HG02642 (cell line): ENCODE measurements at regions not wholly inside any gene's neighbourhood (a gene's known extent, or its start where the extent isn't known, plus 50 kb on each side); places are given as distances from the start of the nearest gene placed in this dataset.

Experiments used
- ATAC-seq: cut with Tn5 transposase; IDR thresholded peaks from one replicate; pipeline ENCODE4 v1.9.1; 2021; ENCODE audit warnings: mild to moderate bottlenecking; ENCODE audit not compliant: unreplicated experiment, poor library complexity

- ATAC-seq, result no peak
Observed at GRCh38 chr2:13057671-13058070, 340.9 kb downstream of the TRIB2 start.

GRCh38 chr2:13066676-13067075 is 349.9 kb downstream of the TRIB2 start:
- ATAC-seq, result no peak

DNA sequence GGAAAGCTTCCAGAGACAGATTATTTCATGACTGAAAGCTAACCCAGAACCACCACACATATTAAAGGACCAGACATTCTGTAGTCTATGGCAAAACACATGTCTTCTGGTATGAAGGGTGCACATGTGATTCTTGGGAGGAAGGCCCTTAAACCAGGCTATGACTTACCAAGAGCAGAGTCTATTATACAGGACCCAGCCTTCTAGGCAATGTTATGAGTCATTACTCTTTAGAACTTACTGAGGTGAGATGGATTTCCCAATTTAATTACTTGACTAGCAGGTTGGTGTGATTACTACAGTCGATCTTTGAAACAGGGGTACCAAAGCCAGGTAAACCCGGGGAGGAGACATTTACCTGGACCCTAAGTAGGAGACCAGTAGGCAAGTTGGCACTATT is 350.8 kb downstream of the TRIB2 start:
- ATAC-seq, result no peak

DNA sequence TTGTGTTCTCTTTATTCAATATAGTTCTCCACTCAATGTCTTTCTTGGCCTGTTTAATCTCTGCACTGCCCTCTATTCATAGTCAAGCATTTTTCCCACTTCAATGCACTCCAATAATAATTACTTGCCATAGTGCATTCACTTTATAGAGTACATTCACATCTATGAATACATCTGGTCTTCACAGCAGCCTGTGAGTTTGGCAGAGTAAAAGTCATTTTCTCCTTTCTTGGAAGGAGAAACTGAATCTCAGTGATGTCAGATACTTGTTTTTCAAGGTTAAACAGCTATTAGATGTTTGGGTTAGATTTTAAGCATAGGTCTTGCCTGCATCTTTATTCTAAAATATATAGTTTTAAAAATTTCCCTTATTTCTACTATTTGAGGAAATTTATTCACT is 373.2 kb downstream of the TRIB2 start:
- ATAC-seq, result no peak

DNA sequence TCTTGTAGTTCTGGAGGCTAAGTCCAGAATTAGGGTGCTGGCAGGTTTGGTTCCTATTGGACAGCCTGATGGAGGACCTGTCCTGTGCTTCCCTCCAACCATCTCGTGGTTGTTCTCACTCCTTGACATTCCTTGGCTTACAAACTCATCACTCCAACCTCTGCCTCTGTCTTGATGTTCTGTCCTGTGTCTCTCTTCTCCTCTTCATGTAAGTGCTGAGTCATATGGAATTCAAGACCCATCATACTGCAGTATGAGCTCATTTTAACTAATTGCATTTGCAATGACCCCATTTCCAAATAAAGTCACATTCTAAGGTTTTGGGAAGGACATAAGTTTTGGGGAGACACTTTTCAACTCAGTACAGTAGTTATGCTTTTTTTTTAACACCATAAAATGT is 374.7 kb downstream of the TRIB2 start:
- ATAC-seq, result no peak

- no peak for ATAC-seq
Observed at GRCh38 chr2:13091861-13092378, 375.2 kb downstream of the TRIB2 start.

GRCh38 chr2:13093416-13093991 is 376.8 kb downstream of the TRIB2 start:
- no peak for ATAC-seq

GRCh38 chr2:13102397-13103063 is 385.8 kb downstream of the TRIB2 start:
- no peak for ATAC-seq

GRCh38 chr2:13103151-13103550 is 386.4 kb downstream of the TRIB2 start:
- ATAC-seq, result no peak

DNA sequence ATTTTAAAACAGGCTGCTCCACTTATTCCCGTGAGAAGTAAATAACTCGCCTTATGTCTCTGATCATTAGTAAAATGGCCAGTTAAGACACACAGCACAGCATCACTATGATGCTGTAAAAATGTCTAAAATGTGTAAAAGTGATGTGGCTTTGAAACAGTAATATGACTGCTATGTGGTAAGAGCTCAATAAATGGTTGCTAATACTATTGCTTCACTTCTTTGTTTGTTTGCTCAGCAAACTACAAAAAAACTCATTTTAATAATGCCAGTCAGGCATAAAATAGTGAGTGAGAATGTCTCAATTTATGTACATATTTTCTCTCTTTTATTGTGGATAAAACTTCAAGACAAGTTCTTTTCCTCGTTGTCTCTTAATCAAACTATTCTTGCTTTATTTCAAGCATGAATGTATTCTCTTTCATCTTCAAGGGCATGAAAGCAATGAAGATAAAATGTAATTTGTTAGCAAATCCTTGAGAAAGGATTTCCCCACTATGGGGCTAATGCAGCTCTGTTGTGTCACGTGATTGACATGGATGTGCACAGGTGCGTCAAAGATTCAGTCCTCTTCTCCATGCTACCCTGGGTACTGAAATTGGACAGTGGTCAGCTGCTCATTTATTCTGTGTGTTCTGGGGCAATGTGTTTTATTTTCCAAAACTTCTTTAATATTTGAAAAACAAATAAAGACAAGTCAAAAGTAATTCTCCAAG is 387.2 kb downstream of the TRIB2 start:
- no peak for ATAC-seq

DNA sequence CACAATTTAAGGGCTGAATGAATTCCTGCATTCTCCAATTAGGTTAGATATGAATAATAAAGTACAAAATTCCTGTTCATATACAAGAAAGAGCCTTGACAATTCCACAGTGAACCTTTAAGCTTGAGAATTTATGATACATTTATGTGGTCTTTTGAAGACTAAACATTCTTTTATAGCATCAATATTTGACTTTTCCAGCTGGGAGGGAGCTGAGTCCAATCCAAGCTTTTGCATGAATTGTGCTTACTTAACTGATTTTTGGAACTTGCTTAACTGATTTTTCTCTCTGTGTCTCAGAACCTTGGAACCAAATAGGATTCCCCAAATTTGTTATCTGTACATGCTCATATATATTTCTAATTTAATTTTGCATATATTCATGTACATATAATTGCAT is 388.0 kb downstream of the TRIB2 start:
- no peak for ATAC-seq

DNA sequence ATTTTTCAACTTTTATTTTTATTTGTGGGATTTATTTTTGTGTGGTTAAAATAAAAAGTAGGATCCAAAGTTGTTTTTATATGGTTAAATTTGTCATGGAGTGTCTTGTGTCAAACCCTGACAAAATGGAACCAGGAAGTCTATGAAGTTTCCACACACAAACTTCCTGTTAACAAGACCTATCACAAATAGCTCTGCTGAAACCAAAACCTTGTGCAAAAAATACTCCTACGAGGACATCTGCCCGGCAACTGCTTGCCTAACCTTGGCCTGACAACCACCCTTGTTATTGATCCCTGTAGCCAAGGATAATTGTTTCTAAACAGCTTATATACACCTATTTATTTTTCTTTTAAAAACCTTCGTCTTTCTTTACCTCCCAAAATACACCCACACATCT is 389.6 kb downstream of the TRIB2 start:
- no peak for ATAC-seq

DNA sequence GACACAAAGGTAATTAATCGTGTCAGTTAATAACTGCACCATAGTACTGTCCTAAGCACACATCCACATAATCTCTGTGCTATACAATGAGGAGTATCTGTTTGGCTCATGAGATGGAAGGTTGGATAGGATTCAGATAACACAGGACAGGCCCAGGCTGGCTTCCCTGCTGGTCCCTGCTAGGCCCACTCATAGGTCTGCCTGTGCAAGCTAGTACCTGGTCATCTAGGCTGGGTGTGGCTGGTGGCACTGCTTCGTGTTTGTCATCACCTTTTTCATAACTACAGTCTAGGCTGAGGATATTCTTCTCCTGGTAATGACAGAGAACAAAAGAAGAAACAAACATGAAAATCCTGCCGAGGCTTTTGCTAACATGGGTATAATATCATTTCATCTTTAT is 392.8 kb downstream of the TRIB2 start:
- ATAC-seq, result no peak

GRCh38 chr2:13110825-13111224 is 394.1 kb downstream of the TRIB2 start:
- ATAC-seq, result no peak

DNA sequence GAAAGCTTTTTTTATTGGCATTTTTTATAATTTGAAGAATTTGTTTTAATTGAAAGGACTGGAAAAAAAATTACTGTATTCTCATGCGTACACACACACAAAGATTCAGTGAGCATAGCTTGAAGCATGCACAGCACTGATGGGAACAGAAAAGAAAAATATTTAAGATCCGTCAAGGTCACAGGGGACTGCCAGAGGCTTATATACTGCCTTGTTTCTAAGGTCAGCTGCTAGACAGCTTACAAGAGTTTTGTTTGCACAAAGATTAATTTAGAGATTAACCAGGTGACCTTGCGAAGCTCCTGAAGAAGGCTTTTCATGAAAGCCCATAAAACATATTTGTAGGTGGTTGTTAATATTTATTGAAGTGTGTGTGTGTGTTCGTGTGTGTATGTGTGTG is 396.3 kb downstream of the TRIB2 start:
- ATAC-seq, result no peak

DNA sequence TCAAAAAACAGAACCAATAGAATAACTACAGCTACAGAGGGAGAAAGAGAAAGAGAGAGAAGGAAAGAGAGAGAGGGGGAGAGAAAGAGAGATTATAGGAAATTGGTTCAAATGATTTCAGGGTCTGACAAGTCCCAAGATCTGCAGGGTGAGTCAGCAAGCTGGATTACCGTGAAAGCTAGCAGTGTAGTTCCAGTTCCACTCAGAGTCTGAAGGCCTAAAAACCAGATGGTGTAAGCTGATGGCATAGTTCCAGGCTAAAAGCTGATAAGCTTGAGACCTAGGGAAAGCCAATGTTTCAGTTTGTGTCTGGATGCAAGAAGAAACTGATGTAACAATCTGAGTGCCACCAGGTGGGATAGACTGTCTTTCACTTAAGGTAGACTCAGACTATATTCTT is 397.7 kb downstream of the TRIB2 start:
- ATAC-seq, result no peak

DNA sequence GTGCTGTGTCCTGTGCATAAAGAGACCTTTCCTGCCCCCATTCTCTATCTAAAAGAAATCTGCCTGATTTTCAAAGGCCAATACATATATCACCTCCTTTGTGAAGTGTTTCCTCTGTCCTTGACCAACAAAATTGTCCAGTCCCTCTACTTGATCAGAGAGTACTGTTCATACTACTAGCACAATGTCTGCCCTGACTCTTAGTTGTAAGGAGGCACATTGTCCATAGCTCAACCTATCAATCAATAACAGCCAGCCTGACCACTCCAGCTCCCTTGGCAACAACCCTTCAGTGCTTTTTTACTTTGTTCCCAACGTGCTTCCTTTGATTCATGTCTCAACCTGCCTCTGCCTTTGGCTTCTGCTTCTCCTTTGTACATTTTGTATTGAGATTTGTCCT is 398.9 kb downstream of the TRIB2 start:
- ATAC-seq, result no peak

DNA sequence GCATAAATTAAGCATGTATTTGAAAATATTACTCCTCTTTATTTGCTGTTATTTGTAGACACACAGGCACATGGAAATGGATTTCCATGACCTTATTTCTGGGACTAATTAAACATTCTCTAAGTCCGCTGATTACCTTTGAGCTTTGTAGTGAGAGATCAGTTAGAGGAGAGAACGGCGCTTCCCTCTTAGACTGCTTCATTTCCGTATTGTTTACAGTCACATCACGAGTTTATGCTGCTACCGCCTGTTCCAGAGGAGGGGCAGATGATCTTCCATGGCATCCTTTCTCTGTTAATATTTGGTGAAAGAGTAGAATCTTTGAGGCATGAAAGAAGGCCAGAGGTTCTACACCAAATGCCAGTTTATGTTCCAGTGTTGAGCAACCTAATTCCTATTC is 404.4 kb downstream of the TRIB2 start:
- ATAC-seq, result no peak

GRCh38 chr2:13128139-13128538 is 411.4 kb downstream of the TRIB2 start:
- no peak for ATAC-seq

- ATAC-seq, result no peak
Observed at GRCh38 chr2:13135369-13135768, 418.6 kb downstream of the TRIB2 start.

- ATAC-seq, result no peak
Observed at GRCh38 chr2:13135856-13136255, 419.1 kb downstream of the TRIB2 start.

GRCh38 chr2:13137679-13138078 is 420.9 kb downstream of the TRIB2 start:
- no peak for ATAC-seq
